Natural killer cell (primary cell): ENCODE measurements at regions not wholly inside any gene's neighbourhood (a gene's known extent, or its start where the extent isn't known, plus 50 kb on each side); places are given as distances from the start of the nearest gene placed in this dataset.

Experiments
- ATAC-seq, 3 donors: fragments of 150-1000 bp in 2 of 3; fragments of 200-7000 bp in 1 of 3; cut with Tn5 transposase; 1 replicate in 1 of 3; 2 replicates in 2 of 3; pipeline ENCODE4 v1.10.0; 2021; ENCODE audit warnings: mild to moderate bottlenecking in 2 of 3, moderate library complexity in 2 of 3
- DNase-seq, 2 donors: peaks; one replicate each; pipeline versions ENCODE4 v3.0.0 to v3.0.0-alpha.2; 2013 to 2021; ENCODE audit warnings: mixed read lengths in 1 of 2
- H3K27ac ChIP-seq: one replicate; pipeline ENCODE4 v1.5.1; 2013; ENCODE audit warnings: mild to moderate bottlenecking, low read length
- H3K27me3 ChIP-seq: one replicate; pipeline ENCODE4 v1.6.1; 2013; ENCODE audit warnings: low read length; ENCODE audit not compliant: control insufficient read depth, insufficient read depth
- H3K36me3 ChIP-seq: one replicate; pipeline ENCODE4 v1.6.1; 2013; ENCODE audit warnings: low read length; ENCODE audit not compliant: control insufficient read depth, insufficient read depth
- H3K4me1 ChIP-seq: one replicate; pipeline ENCODE4 v1.6.1; 2013; ENCODE audit warnings: low read length; ENCODE audit not compliant: control insufficient read depth, insufficient read depth
- H3K4me3 ChIP-seq: one replicate; pipeline ENCODE4 v1.5.1; 2013; ENCODE audit warnings: low read length
- H3K9me3 ChIP-seq: one replicate; pipeline ENCODE4 v1.6.1; 2013; ENCODE audit warnings: low read length; ENCODE audit not compliant: control insufficient read depth, insufficient read depth
- H3K27ac Mint-ChIP-seq, 2 donors: one replicate each; pipeline ENCODE4 v1.8.0; 2022; ENCODE audit warnings: mild to moderate bottlenecking in 2 of 2, mixed read lengths in 2 of 2, moderate library complexity in 1 of 2
- H3K27me3 Mint-ChIP-seq, 2 donors: one replicate each; pipeline ENCODE4 v1.8.0; 2022; ENCODE audit warnings: low read depth in 2 of 2, mixed read lengths in 2 of 2
- H3K36me3 Mint-ChIP-seq: one replicate; pipeline ENCODE4 v1.8.0; 2022; ENCODE audit warnings: mixed read lengths
- H3K4me1 Mint-ChIP-seq, 2 donors: one replicate each; pipeline ENCODE4 v1.8.0; 2022; ENCODE audit warnings: mixed read lengths in 2 of 2
- H3K4me3 Mint-ChIP-seq: one replicate; pipeline ENCODE4 v1.8.0; 2022; ENCODE audit warnings: mild to moderate bottlenecking, moderate library complexity, mixed read lengths
- H3K9me3 Mint-ChIP-seq, 2 donors: one replicate each; pipeline ENCODE4 v1.8.0; 2022; ENCODE audit warnings: mixed read lengths in 2 of 2
- CTCF ChIP-seq: fragments of 200-600 bp; IDR thresholded peaks from one replicate; pipeline ENCODE4 v1.8.0; 2022; ENCODE audit warnings: antibody characterized with exemption
- WGBS: methylation state at CpG from one replicate; pipeline ENCODE4 v1.1.7; 2013; ENCODE audit warnings: missing lambda C conversion rate; ENCODE audit not compliant: insufficient coverage; 5-methylcytosine and 5-hydroxymethylcytosine counted together
- intact Hi-C: fragments of 100-400 bp; cut with micrococcal nuclease; formaldehyde crosslinking; loops from one replicate; pipeline ENCODE4 v1.14.2; 2022

GRCh38 chr15:62482785-62483429, 317.8 kb upstream of the C2CD4B start:
- intact Hi-C loops = no loop called here
- Mint-ChIP-seq H3K9me3 (no peaks in the 10 kb centered on the region), H3K4me3 (no peak overlapping the region), H3K27me3 (peaks cover 0 to 2% of the 10 kb centered on the region in 2 donors), H3K36me3 (no peaks in the 10 kb centered on the region), H3K4me1 (no peaks in the 10 kb centered on the region), H3K27ac (no peak overlapping the region)
- no peaks in the 10 kb centered on the region for H3K27me3 ChIP-seq
- 44% methylated on average over 5 of the region's 5 CpGs for WGBS
- ATAC-seq (peak in 2 of 3 donors; percentile 42 to 53), DNase-seq (peak in 1 of 2 donors; percentile 13)
- no peak overlapping the region for H3K4me3 ChIP-seq
- H3K27ac ChIP-seq = no peak overlapping the region
- no peak for TF ChIP-seq CTCF
- H3K9me3 ChIP-seq = no peaks in the 10 kb centered on the region
- H3K36me3 ChIP-seq = no peaks in the 10 kb centered on the region
- no peaks in the 10 kb centered on the region for H3K4me1 ChIP-seq

- H3K27ac ChIP-seq = no peak overlapping the region
- DNase-seq (no peak), ATAC-seq (no peak)
- no peak overlapping the region for H3K4me3 ChIP-seq
- H3K36me3 ChIP-seq = no peaks in the 10 kb centered on the region
- Mint-ChIP-seq H3K9me3 (no peaks in the 10 kb centered on the region), H3K36me3 (no peaks in the 10 kb centered on the region), H3K27me3 (peaks cover 0 to 2% of the 10 kb centered on the region in 2 donors), H3K27ac (no peak overlapping the region), H3K4me1 (no peaks in the 10 kb centered on the region), H3K4me3 (no peak overlapping the region)
- WGBS = 93% methylated on average over 4 of the region's 4 CpGs
- H3K27me3 ChIP-seq = no peaks in the 10 kb centered on the region
- H3K4me1 ChIP-seq = no peaks in the 10 kb centered on the region
- H3K9me3 ChIP-seq = no peaks in the 10 kb centered on the region
- intact Hi-C loops = no loop called here
- no peak for TF ChIP-seq CTCF
Measured at GRCh38 chr15:62483814-62484213, 318.7 kb upstream of the C2CD4B start.

GRCh38 chr15:62485170-62485720, 320.2 kb upstream of the C2CD4B start:
- Mint-ChIP-seq H3K4me3 (no peak overlapping the region), H3K27ac (no peak overlapping the region), H3K9me3 (no peaks in the 10 kb centered on the region), H3K4me1 (no peaks in the 10 kb centered on the region), H3K36me3 (no peaks in the 10 kb centered on the region), H3K27me3 (peaks cover 0 to 2% of the 10 kb centered on the region in 2 donors)
- no peaks in the 10 kb centered on the region for H3K9me3 ChIP-seq
- DNase-seq = no peak
- ATAC-seq = no peak
- TF ChIP-seq CTCF = no peak
- no peaks in the 10 kb centered on the region for H3K4me1 ChIP-seq
- H3K36me3 ChIP-seq = no peaks in the 10 kb centered on the region
- intact Hi-C loops = no loop called here
- H3K27ac ChIP-seq = no peak overlapping the region
- H3K4me3 ChIP-seq = no peak overlapping the region
- H3K27me3 ChIP-seq = no peaks in the 10 kb centered on the region
- WGBS = 94% methylated on average over 6 of the region's 6 CpGs

GRCh38 chr15:62486041-62486440, 321.0 kb upstream of the C2CD4B start:
- Histone ChIP-seq H3K36me3 (no peaks in the 10 kb centered on the region), H3K9me3 (no peaks in the 10 kb centered on the region), H3K4me1 (no peaks in the 10 kb centered on the region), H3K27ac (no peak overlapping the region), H3K27me3 (no peaks in the 10 kb centered on the region), H3K4me3 (no peak overlapping the region)
- 100% methylated on average over 1 of the region's 1 CpG for WGBS
- no peaks in the 10 kb centered on the region for H3K4me1 Mint-ChIP-seq
- peaks cover 0 to 2% of the 10 kb centered on the region in 2 donors for H3K27me3 Mint-ChIP-seq
- no peaks in the 10 kb centered on the region for H3K9me3 Mint-ChIP-seq
- H3K4me3 Mint-ChIP-seq = no peak overlapping the region
- intact Hi-C loops = no loop called here
- H3K36me3 Mint-ChIP-seq = no peaks in the 10 kb centered on the region
- no peak for DNase-seq
- H3K27ac Mint-ChIP-seq = no peak overlapping the region
- TF ChIP-seq CTCF = no peak
- ATAC-seq = no peak
